NCI-H2171 (cell line): ENCODE measurements at regions not wholly inside any gene's neighbourhood (a gene's known extent, or its start where the extent isn't known, plus 50 kb on each side); places are given as distances from the start of the nearest gene placed in this dataset.
"Not testable (repeated sequence)": the region's sequence is repeated elsewhere in the genome, so short reads cannot be mapped to it uniquely, and the experiment has no call there.

Source experiments
- DNase-seq: peaks from one replicate; lab custom pipeline; 2025; lab: John Stamatoyannopoulos, UW

DNA sequence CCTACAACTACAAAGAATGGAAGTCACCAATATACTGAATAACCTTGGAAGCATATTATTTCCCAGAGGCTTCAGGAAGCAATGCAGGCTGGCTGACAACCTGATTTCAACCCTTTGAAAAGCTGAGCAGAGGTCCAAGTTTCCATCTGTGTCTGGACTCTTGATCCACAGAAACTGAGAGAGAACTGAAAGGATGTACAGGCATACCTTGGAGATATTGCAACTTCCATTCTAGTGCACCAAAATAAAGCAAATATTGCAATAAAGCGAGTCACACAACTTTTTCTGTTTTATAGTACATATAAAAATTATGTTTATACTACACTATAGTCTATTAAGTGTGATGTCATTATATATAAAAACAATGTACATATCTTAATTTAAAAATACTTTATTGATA lies 85.3 kb downstream of the TYW3 start:
- no peak for DNase-seq

DNA sequence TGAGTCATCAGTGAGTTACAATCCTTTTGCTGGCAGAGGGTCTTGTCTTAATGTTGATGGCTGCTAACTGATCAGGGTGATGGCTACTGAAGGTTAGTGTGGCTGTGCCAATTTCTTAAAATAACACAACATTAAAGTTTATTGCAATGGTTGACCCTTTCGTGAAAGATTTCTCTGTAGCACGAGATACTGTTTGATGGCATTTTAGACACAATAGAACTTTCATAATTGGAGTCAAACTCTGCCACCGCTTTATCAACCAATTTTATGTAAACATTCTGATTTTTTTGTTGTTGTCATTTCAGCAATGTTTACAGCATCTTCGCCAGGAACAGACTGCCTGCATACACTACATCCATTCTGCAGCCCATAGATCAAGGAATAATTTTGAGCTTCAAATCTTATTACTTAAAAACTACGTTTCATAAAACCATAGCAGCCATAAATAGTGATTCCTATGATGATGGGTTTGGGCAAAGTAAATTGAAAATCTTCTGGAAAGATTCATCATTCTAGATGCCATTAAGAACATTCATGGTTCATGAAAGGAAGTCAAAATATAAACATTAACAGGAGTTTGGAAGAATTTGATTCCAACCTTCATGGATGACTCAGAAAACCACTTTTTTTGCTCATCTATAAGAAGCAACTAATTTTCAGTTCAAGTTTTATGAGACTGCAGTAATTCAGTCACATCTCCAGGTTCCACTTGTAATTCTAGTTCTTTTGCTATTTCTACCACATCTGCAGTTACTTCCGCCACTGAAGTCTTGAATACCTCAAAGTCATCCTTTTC lies 85.9 kb downstream of the TYW3 start:
- DNase-seq: no peak

DNA sequence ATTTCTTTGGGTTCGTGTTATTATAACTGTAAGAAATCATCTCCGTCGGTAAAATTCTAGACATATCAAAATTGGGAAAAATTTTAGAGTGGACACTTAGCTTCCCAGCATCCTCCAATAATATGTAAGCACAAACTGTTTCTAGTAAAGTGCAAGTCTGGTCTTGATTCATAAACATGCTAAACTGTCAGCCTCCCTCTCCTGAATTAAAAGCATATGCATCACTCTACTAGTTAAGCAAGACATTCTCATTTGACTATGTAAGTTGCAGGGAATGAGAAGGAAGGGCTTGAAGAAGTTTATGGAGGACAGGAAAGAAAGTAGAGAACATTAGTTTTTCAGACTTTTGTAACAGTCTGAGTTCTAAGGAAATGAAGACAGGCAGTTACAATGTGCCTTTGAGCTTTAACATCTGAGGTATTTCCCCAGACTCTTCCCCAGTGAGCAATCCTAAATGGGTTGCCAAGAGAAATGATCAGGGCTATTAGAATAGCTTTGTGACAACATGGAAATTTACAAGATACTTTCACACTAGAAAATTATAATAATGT lies 90.0 kb downstream of the TYW3 start:
- no peak for DNase-seq

DNA sequence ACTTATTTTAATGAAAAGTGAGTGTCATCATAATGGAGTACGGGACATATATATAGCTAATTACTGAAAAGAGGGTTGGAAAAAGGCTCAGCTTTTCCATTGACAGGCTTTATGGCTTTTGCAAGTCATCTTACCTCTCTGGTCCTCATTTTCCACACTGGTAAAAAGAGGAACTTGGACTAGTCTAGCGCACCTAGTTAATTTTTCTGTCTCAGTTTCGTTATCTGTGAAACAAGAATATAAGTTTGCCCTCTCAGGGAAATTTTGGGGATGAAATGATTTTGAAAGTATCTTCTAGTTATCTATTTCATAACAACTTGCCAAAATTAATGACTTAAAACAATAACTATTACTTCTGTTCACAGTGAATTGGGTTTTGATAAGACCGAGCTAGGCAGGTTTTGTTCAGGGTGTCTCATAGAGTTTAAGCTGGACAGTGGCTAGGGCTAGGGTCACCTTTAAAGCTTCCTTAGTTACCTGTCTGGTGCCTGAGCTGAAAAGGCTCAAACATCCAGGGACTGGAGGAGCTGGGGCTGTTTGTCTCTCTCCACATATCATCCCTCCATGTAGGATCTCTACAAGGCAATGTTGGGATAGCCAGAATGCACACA lies 91.7 kb downstream of the TYW3 start:
- DNase-seq: no peak

DNA sequence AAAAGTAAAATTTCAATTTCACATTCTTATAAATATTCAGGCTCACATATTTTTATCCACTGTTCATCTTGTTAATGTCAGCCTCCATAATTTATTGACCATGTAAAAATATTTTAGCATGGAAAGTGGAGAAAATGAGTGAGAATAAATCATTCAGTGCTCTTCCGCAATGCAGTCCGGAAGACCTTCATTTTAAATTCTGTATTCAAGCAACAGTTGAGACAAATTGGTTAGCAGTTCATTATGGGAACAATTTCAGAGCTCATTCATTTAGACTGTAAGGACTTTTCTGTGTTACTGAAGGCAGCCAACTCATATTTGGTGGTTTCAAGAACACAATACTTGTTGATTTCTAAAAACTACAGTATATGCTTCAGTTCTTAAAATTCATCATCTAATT lies 97.8 kb downstream of the TYW3 start:
- DNase-seq: no peak

DNA sequence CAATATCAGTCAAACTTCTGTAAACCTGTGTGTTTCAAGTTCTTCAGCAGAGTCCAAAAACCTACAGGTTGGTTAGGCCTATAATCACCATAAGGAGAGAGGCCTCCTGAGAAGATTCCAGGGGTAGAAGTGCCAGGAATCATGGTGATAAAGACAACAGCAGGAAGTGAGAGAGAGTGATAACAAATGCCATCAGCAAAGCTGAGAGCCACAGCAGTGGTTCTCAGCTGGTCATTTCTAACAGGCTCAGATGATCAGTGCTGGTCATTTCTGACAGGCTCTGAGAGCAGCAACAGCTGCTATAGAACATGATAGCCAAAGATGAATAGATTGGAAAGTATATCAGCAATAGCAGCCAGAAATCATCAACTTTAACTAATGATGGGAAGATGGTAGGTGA lies 101.3 kb downstream of the TYW3 start:
- DNase-seq: no peak

DNA sequence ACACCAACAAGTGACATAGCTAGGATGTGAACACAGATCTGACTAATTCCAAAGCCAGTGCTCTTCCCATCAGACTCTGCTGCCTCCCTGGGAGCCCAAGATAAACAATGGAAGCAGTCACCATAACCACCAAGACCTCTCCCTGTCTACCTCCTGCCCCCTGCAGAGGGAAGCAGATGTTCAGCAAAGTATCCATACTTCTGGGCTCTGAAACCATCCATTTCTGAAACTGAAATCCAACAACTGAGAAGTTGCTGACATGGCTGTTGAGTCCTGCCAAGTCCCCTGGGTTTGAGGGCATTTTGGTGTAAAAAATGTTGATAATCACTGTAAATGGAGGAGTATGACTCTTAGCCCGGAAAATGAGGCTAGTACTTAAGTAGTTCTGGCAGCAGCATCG lies 102.1 kb downstream of the TYW3 start:
- peak; percentile 68 for DNase-seq

DNA sequence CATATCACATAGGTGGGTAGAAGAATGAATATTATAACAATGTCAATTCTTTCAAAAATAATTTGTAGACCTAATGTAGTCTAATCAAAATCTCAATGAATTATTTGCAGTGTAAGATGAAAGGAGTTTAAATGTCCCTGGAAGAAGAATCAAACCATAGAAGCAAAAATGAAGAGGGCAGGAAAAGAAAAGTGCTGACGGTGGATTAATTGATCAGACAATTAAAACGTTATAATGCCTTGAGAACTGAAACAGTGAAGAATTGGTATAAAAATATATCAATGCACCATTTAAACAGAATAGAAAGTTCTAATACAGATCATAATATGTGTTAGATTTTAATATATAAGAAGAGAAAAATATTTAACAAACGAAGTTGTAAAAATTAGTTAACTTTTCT lies 109.8 kb downstream of the TYW3 start:
- DNase-seq: no peak

DNA sequence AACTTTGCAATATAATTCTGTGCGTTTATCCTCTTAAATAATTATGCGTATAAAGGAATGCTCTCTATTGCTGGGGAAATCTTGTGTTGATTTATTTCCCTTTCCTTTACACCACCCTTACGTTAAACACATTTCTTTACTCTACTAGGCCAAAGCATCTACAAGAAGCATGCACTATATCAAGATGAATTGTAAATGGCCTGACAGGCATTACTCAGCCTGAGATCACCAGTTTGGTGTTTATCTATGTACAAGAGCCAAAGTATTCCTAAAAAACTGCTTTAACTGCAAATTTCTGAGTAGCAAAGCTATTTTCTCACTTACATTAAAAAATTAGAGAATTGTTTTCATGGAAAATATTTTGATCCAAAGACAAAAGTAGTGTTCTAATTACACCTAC lies 114.8 kb downstream of the TYW3 start:
- DNase-seq: no peak

DNA sequence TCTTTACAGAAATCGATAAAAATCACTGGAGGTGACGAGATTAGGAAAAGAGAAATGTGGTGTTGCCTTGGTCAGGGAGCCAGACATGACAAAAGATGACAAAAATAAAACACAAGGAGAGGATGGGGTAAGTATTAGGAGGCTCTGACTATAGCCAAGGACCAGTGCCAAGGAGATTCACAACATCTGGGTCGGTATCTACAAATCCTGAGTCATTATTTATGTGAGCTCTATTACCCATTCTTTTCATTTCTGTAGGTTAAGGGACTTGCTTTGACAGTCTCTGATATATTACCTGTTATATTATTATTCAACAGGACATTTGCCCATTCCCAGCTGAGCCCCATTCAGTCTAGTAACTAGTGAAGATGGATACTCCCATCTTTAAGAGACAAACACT lies 120.8 kb downstream of the TYW3 start:
- DNase-seq: no peak

DNA sequence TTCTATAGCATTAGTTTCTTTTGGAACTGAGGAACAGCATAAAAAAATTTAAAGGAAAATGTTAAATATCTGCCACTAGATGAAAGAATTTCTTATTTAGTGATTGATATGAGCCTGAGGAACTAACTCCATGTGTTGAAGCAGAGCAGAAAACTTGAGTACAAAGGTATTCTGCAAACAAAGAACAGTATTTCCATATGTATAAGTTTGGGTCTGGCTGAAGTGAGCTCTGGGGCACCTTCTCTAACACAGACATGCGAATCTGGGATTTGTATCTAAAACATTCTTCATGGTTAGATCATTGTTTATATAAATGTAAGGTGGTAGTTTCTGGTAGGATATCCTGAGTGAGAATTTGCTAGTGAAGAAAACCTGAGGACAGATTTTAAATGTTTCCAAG lies 123.2 kb downstream of the TYW3 start:
- DNase-seq: no peak

DNA sequence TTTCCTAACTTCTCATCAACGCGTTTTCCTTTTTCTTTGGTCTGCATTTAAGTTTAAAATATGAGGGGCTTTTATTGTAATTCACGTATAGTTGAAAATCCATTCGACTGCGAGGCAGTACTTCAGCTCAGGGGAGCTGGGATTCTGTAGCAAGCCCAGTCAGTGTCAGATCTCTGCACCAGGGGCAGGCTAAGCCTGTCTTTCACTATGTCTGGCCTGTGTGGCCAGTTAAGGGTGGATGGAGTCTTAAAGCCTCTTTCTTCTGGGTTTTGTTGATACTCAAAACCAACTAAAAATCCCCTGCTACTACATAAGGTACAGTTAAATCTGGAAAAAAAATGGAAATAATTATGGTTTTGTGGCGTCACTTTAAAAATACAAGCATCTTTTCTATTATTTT lies 124.7 kb downstream of the TYW3 start:
- no peak for DNase-seq

DNA sequence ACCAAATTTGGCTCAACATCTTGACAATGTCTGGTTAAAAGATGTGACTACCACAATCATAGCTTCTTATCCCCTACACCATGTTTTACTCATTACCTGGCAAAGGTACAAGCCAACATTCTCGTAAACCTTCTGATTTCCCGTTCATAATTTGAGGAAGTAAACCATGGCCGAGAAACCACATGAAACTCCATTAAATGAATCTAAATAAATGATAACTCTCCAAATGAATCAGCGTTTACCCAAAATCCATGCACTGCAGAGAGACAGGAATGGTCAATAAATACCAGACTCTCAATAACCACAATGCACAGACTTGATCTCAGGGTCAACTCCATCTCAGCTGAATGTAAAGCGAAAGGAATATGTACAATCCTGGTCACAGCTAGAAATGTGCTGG lies 125.2 kb downstream of the TYW3 start:
- DNase-seq: no peak

DNA sequence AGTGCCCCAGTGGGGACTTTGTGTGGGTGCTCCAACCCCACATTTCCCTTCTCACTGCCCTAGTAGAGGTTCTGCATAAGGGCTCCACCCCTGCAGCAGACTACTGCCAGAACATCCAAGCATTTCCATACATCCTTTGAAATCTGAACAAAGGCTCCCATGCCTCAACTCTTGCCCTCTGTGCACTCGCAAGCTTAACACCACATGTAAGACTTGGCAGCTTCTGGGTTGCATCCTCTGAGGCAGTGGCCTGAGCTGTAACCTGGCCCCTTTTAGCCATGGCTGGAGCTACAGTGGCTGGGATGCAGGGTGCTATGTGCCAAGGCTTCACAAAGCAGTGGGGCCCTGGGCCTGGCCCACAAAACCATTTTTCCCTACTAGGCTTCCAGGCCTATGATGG lies 128.9 kb downstream of the TYW3 start:
- DNase-seq: no peak

DNA sequence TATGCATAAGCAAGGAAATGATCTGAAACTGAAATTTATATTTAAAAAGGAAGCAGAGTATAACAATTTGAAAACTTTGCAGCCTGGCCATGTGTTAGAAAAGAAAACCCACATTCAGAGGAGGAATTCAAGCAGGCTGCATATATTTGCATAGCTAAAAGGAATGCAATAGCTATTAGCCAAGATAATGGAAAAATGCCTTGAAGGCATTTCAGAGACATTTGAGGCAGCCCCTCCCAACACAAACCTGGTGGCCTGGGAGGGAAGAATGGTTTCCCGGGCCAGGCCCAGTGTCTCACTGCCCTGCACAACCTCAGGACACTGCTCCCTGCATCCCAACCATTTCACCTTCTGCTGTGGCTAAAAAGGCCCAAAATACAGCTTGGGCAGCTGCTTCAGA lies 136.8 kb downstream of the TYW3 start:
- no peak for DNase-seq

DNA sequence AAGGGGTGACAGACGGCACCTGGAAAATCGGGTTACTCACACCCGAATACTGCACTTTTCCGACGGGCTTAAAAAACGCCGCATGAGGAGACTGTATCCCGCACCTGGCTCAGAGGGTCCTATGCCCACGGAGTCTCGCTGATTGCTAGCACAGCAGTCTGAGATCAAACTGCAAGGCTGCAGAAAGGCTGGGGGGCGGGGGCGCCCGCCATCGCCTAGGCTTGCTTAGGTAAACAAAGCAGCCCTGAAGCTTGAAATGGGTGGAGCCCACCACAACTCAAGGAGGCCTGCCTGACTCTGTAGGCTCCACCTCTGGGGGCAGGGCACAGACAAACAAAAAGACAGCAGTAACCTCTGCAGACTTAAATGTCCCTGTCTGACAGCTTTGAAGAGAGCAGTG lies 144.4 kb downstream of the TYW3 start:
- DNase-seq: not testable (repeated sequence)

DNA sequence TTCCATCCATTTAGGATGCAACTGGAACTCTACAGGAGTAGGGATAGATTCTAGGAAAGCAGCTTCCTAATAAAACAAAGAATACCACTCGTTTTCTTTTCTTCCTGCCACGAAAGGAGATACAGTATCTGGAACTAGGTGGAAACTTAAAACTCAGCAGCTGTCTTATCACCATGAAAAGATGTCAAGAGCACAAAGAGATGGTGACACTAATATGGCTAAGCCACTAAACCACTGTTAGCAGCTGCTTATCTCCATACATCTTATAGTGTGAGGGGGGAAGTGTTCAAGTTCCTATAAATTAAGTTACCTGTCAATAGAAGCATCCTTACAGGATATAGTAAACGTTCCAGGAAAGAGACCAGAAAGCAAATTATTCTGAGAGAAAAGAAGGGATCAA lies 162.5 kb downstream of the TYW3 start:
- no peak for DNase-seq

DNA sequence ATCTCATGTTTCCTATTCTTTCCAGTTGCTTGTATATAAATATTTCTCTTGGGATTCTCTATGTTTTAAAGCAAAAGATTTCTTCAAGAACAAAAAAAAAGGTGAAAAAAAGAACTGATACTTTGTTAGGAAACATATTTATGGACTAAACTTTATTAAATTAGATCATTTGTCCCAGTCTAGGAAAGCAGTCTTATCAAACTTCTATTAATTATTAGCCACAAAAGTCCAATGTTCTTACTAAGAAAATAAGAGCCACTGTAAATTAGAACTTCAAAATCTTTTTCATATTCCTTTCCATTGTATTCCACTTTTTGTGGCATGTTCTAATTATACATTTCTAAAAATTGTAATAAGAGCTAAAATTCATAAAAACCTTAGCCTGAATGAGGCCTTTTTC lies 175.2 kb downstream of the TYW3 start:
- no peak for DNase-seq

DNA sequence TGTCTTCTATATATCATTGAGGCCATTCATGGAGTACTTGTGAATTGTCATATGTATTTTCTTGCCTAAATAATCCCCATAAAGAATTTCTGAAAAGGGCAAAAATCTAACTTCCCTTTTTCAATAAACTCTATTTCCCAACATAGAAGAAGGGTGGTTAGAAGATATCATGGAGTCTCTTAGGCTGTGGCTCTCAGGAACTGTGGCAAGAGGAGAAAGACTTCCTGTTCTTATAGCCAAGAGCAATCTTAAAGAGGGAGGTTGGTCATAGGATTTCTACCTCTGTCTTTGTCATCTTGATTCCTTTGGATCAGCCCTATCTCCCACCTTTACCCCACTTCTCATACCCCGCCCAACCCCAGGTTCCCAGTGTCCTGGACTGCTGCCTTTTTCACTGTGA lies 175.8 kb downstream of the TYW3 start:
- DNase-seq: no peak

DNA sequence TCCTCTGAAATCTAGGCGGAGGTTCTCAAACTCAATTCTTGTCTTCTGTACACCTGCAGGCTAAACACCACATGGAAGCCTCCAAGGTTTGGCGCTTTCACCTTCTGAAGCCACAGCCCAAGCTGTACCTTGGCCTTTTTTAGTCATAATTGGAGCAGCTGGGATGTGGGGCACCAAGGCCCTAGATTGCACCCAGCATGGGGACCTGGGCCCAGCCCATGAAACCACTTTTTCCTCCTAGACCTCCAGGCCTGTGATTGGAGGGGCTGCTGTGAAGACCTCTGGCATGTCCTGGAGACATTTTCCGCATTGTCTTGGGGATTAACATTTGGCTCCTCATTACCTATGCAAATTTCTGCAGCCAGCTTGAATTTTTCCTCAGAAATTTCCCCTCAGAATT lies 181.0 kb downstream of the TYW3 start:
- DNase-seq: no peak

DNA sequence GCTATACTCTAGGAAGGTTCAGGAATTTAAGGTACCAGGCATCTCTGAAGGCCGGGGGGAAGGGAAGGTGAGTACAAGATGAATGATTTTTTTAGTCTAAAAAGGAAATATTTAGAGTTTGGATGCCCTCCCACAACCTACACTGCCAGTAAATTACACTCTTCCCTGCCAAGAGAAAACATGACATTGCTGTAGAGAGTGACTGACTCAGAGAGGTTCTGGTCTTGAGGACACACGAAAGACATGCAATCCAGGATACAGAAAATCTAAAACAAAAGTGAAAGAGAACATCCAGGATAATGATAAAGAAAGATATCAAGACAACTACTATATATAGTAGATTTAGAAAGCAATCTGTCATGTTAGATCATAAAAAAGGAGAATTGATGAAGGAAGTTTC lies 200.5 kb downstream of the TYW3 start:
- no peak for DNase-seq

DNA sequence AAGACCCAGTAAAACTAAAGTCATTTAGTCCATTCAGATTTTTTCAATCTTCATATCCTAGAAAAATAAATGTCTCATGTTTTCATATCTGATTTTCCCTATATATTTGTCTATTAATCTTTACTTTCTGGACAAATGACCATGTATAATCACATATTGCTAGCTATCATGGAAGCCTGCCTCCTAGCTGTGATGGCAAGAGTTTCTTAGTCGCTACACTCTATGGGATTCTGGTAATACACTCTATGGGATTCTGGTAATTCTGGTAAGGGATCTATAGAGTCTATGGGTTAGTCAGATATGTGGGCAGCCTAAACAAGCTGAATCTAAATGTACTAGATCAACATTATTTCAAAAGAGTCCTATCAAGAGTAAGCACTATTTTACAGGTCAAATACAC lies 198.7 kb upstream of the LHX8 start:
- no peak for DNase-seq

DNA sequence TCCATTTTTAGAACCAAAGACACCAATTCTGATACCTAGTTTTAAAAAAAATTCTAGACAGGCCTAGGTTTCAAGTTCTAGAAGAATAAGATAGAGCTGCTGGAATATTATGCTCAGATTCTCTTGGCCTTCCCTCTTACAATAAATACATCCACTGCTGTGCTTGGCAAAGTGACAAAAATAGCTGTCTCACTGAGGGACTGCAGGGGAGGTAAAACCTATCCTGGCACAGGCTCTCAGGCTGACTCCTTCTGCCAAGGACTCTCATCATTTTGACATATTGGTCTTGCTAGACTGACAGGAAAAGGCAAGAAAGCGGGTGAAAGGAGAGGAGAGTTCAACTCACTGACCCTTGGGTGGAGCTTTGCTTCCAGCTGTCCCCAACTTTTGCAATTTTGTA lies 197.0 kb upstream of the LHX8 start:
- peak; percentile 15 for DNase-seq

DNA sequence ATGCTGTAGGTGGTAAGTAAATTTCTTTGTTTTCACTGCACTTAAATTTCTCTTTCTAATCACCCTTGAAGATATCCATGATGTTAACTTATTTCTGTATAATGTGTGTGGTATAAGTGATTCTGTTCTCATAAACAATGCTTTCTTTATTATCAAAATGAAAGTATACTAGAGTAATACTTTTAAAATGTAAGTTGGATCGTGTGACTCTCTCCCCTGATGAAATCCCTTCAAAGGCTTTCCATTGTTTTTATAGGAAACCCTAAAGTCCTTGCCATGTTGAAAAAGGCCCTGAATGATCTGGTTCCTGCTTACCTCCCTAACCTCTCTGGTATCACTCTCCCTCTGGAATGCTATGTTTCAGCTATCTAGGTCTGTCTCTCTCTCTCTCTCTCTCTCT lies 191.1 kb upstream of the LHX8 start:
- DNase-seq: no peak
